ENCODE measurements at regions not wholly inside any gene's neighbourhood (a gene's known extent, or its start where the extent isn't known, plus 50 kb on each side); places are given as distances from the start of the nearest gene placed in this dataset.

DNA sequence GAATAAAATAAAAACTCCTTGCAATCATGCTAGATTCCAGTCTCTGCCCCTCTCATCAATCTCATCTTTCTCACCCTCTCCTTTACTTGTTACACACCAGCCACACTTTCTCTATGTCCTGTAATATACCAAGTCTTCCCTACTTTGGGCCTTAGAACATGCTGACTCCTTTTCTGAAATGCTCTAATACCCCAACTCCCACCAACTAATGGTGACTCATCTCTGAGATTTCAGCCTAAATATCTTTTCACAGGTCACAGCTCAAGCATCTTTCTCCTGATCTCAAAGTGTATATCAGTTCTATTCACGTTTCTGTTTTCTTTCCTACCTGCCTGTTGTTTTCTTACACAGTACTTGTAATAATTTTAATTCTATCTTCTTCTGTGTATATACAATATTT is 378.9 kb upstream of the PRICKLE1 start:
- Mint-ChIP-seq H3K27ac (ENCODE audit: unreplicated experiment) (no peak overlapping the region), H3K36me3 (ENCODE audit: low read depth, unreplicated experiment) (no peaks in the 10 kb centered on the region), H3K27me3 (ENCODE audit: low read depth, unreplicated experiment) (peaks cover 3% of the 10 kb centered on the region), H3K4me3 (ENCODE audit: unreplicated experiment) (no peak overlapping the region), H3K4me1 (ENCODE audit: low read depth, unreplicated experiment) (peaks cover 5% of the 10 kb centered on the region), H3K9me3 (ENCODE audit: unreplicated experiment) (no peaks in the 10 kb centered on the region)
- no peak for TF ChIP-seq EZH2 (IDR thresholded peaks at IDR 0.05; ENCODE audit: insufficient read depth, low read length)
- TF ChIP-seq, protein P1, sequence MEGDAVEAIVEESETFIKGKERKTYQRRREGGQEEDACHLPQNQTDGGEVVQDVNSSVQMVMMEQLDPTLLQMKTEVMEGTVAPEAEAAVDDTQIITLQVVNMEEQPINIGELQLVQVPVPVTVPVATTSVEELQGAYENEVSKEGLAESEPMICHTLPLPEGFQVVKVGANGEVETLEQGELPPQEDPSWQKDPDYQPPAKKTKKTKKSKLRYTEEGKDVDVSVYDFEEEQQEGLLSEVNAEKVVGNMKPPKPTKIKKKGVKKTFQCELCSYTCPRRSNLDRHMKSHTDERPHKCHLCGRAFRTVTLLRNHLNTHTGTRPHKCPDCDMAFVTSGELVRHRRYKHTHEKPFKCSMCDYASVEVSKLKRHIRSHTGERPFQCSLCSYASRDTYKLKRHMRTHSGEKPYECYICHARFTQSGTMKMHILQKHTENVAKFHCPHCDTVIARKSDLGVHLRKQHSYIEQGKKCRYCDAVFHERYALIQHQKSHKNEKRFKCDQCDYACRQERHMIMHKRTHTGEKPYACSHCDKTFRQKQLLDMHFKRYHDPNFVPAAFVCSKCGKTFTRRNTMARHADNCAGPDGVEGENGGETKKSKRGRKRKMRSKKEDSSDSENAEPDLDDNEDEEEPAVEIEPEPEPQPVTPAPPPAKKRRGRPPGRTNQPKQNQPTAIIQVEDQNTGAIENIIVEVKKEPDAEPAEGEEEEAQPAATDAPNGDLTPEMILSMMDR (IDR thresholded peaks at IDR 0.05; ENCODE audit: insufficient read depth, low read depth, low read length) = no peak
- Histone ChIP-seq H3K27me3 (ENCODE audit: insufficient read depth, low read length) (no peaks in the 10 kb centered on the region), H3K27ac (ENCODE audit: low read depth, low read length) (no peak overlapping the region), H3K4me1 (ENCODE audit: insufficient read depth, low read length) (no peaks in the 10 kb centered on the region), H3K36me3 (ENCODE audit: insufficient read depth, low read length) (no peaks in the 10 kb centered on the region), H2AFZ (ENCODE audit: low read depth, low read length) (no peak overlapping the region), H4K20me1 (ENCODE audit: insufficient read depth, low read length) (no peaks in the 10 kb centered on the region), H3K4me3 (ENCODE audit: insufficient read depth, low read depth, low read length) (no peak overlapping the region), H3K9ac (ENCODE audit: low read length) (no peak overlapping the region), H3K4me2 (ENCODE audit: low read length) (no peak overlapping the region), H3K79me2 (ENCODE audit: insufficient read depth, low read length) (no peaks in the 10 kb centered on the region), H3K9me3 (ENCODE audit: insufficient read depth, low read depth, low read length) (no peaks in the 10 kb centered on the region)
- DNase-seq (ENCODE audit: low read depth) (peak; percentile 24), FAIRE-seq (no peak)

DNA sequence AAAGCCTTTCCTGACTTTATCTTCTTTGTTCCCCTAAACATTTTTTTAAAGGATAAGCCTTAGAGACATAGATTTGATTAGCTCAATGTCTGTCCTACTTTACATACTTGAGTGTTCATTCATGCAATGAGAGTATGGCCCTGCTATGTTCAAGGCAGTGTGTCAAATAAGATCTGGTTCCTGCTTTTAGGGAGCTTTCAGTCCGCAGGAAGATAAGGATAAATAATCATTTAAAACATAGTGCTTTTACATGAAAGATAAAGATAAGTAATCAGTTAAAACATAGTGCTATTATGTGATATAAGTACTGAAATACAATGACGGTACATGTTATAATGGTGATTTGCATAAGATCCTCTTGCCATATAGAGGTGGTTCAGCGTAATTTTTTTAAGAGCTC is 378.3 kb upstream of the PRICKLE1 start:
- H3K79me2 ChIP-seq (ENCODE audit: insufficient read depth, low read length) = no peaks in the 10 kb centered on the region
- H3K27me3 Mint-ChIP-seq (ENCODE audit: low read depth, unreplicated experiment) = no peaks in the 10 kb centered on the region
- H3K27ac ChIP-seq (ENCODE audit: low read depth, low read length) = no peak overlapping the region
- H3K4me1 ChIP-seq (ENCODE audit: insufficient read depth, low read length) = no peaks in the 10 kb centered on the region
- TF ChIP-seq EZH2 (IDR thresholded peaks at IDR 0.05; ENCODE audit: insufficient read depth, low read length) = no peak
- TF ChIP-seq, protein P1 (IDR thresholded peaks at IDR 0.05; ENCODE audit: insufficient read depth, low read depth, low read length) = no peak
- H3K4me3 ChIP-seq (ENCODE audit: insufficient read depth, low read depth, low read length) = no peak overlapping the region
- H3K4me2 ChIP-seq (ENCODE audit: low read length) = no peak overlapping the region
- H4K20me1 ChIP-seq (ENCODE audit: insufficient read depth, low read length) = no peaks in the 10 kb centered on the region
- H3K36me3 Mint-ChIP-seq (ENCODE audit: low read depth, unreplicated experiment) = no peaks in the 10 kb centered on the region
- H2AFZ ChIP-seq (ENCODE audit: low read depth, low read length) = no peak overlapping the region
- H3K36me3 ChIP-seq (ENCODE audit: insufficient read depth, low read length) = no peaks in the 10 kb centered on the region
- no peaks in the 10 kb centered on the region for H3K9me3 Mint-ChIP-seq (ENCODE audit: unreplicated experiment)
- no peaks in the 10 kb centered on the region for H3K27me3 ChIP-seq (ENCODE audit: insufficient read depth, low read length)
- H3K9ac ChIP-seq (ENCODE audit: low read length) = no peak overlapping the region
- no peak for FAIRE-seq
- H3K4me3 Mint-ChIP-seq (ENCODE audit: unreplicated experiment) = no peak overlapping the region
- no peak overlapping the region for H3K27ac Mint-ChIP-seq (ENCODE audit: unreplicated experiment)
- peaks cover 6% of the 10 kb centered on the region for H3K4me1 Mint-ChIP-seq (ENCODE audit: low read depth, unreplicated experiment)
- no peak for DNase-seq (ENCODE audit: low read depth)
- no peaks in the 10 kb centered on the region for H3K9me3 ChIP-seq (ENCODE audit: insufficient read depth, low read depth, low read length)

DNA sequence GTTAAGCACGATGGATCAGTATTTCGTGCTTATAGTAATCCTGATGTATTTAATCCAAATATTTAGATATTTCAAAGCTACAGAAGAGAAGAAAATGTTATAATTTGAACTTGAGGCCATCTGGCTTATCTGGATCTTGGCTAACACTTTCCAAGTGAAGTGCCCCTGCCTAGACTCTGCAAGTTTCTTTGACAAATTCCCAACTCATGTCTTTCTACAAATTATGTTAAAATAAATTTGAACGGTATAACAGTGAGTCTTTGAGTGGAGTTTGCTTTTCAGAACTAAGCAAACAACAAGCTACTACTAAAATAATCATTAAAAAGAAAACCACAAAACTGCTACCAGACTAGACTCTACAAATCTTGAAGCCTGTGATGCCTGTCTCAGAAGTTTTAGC is 374.4 kb upstream of the PRICKLE1 start:
- no peaks in the 10 kb centered on the region for H3K9me3 Mint-ChIP-seq (ENCODE audit: unreplicated experiment)
- H3K27ac Mint-ChIP-seq (ENCODE audit: unreplicated experiment) = no peak overlapping the region
- no peak overlapping the region for H3K4me2 ChIP-seq (ENCODE audit: low read length)
- no peaks in the 10 kb centered on the region for H3K36me3 ChIP-seq (ENCODE audit: insufficient read depth, low read length)
- FAIRE-seq = no peak
- no peaks in the 10 kb centered on the region for H3K9me3 ChIP-seq (ENCODE audit: insufficient read depth, low read depth, low read length)
- no peak overlapping the region for H3K27ac ChIP-seq (ENCODE audit: low read depth, low read length)
- no peak overlapping the region for H2AFZ ChIP-seq (ENCODE audit: low read depth, low read length)
- no peaks in the 10 kb centered on the region for H4K20me1 ChIP-seq (ENCODE audit: insufficient read depth, low read length)
- no peak overlapping the region for H3K4me3 ChIP-seq (ENCODE audit: insufficient read depth, low read depth, low read length)
- H3K36me3 Mint-ChIP-seq (ENCODE audit: low read depth, unreplicated experiment) = no peaks in the 10 kb centered on the region
- no peaks in the 10 kb centered on the region for H3K79me2 ChIP-seq (ENCODE audit: insufficient read depth, low read length)
- no peak overlapping the region for H3K9ac ChIP-seq (ENCODE audit: low read length)
- H3K27me3 Mint-ChIP-seq (ENCODE audit: low read depth, unreplicated experiment) = no peaks in the 10 kb centered on the region
- H3K4me1 ChIP-seq (ENCODE audit: insufficient read depth, low read length) = peaks cover 21% of the 10 kb centered on the region
- H3K4me3 Mint-ChIP-seq (ENCODE audit: unreplicated experiment) = no peak overlapping the region
- DNase-seq (ENCODE audit: low read depth) = no peak
- TF ChIP-seq, protein P1 (IDR thresholded peaks at IDR 0.05; ENCODE audit: insufficient read depth, low read depth, low read length) = no peak
- no peak for TF ChIP-seq EZH2 (IDR thresholded peaks at IDR 0.05; ENCODE audit: insufficient read depth, low read length)
- no peaks in the 10 kb centered on the region for H3K27me3 ChIP-seq (ENCODE audit: insufficient read depth, low read length)
- H3K4me1 Mint-ChIP-seq (ENCODE audit: low read depth, unreplicated experiment) = peaks cover 32% of the 10 kb centered on the region
